ENCODE measurements at regions not wholly inside any gene's neighbourhood (a gene's known extent, or its start where the extent isn't known, plus 50 kb on each side); places are given as distances from the start of the nearest gene placed in this dataset.

DNA sequence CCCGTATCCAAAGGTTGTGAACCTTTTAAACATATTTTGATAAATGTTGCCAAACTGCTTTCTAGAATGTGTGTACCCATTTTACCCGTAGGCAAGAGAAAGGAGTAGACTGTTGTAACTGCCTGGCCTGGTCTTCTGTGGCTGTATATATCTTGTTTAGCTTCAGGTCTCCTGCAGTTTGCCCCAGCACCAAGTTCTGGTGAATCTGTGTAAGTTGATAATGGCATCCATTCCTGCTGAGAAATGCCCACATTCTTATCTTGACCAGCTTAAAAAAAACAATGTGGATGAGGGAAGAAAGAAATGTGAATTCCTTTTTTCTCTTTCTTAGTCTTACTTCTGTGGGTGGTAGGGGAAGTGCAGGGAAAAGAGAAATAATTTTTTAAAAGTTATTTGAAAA lies 53.3 kb upstream of the TLE3 start:
- Histone ChIP-seq H3K27ac (ENCODE audit: low read depth in 2 of 2, low read length in 2 of 2) (no peak overlapping the region), H3K4me3 (ENCODE audit: low read length in 3 of 3) (no peak overlapping the region)
- FAIRE-seq: no peak

DNA sequence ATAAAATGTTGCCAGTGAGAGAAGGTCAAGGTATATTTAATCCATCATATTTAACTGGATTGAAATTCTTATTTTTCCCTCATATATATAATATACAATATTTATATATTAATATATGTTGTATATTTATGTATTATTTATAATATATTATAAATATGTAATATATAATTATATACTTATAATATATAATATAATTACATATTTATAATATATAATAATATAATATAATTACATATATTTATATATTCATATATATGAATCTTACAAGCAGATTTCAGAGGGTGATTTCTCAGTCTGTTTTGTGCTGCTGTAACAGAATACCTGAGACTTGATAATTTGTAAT lies 52.7 kb upstream of the TLE3 start:
- DNase-seq: no peak

More for the DNA sequence above, 53.3 kb upstream of the TLE3 start:
- no peak overlapping the region for H3K9ac ChIP-seq (ENCODE audit: low read length in 3 of 3)
- no peaks in the 10 kb centered on the region for H3K9me3 ChIP-seq (ENCODE audit: control insufficient read depth in 2 of 3, insufficient read depth in 1 of 3, low read length in 3 of 3)
- intact Hi-C loops (cut with DNase I): no loop called here
- TF ChIP-seq, protein P1, sequence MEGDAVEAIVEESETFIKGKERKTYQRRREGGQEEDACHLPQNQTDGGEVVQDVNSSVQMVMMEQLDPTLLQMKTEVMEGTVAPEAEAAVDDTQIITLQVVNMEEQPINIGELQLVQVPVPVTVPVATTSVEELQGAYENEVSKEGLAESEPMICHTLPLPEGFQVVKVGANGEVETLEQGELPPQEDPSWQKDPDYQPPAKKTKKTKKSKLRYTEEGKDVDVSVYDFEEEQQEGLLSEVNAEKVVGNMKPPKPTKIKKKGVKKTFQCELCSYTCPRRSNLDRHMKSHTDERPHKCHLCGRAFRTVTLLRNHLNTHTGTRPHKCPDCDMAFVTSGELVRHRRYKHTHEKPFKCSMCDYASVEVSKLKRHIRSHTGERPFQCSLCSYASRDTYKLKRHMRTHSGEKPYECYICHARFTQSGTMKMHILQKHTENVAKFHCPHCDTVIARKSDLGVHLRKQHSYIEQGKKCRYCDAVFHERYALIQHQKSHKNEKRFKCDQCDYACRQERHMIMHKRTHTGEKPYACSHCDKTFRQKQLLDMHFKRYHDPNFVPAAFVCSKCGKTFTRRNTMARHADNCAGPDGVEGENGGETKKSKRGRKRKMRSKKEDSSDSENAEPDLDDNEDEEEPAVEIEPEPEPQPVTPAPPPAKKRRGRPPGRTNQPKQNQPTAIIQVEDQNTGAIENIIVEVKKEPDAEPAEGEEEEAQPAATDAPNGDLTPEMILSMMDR (IDR thresholded peaks at IDR 0.05; ENCODE audit: borderline replicate concordance, extremely low read depth, insufficient read depth): no peak
- H3K4me1 ChIP-seq (ENCODE audit: control insufficient read depth in 2 of 3, insufficient read depth in 2 of 3, low read depth in 1 of 3, low read length in 3 of 3): peaks cover 2 to 12% (median 7%) of the 10 kb centered on the region in 3 donors
- DNase-seq: no peak
- H3K27me3 ChIP-seq (ENCODE audit: control insufficient read depth, insufficient read depth, low read length): no peaks in the 10 kb centered on the region
- H3K36me3 ChIP-seq (ENCODE audit: control insufficient read depth in 2 of 3, insufficient read depth in 3 of 3, low read length in 3 of 3): no peaks in the 10 kb centered on the region

GRCh38 chr15:70149667-70150404 lies 52.1 kb upstream of the TLE3 start:
- no peak overlapping the region for H3K27ac ChIP-seq (ENCODE audit: low read depth in 2 of 2, low read length in 2 of 2)
- H3K9ac ChIP-seq (ENCODE audit: low read length in 3 of 3): no peak overlapping the region
- H3K4me3 ChIP-seq (ENCODE audit: low read length in 3 of 3): no peak overlapping the region
- no peak for FAIRE-seq
- H3K4me1 ChIP-seq (ENCODE audit: control insufficient read depth in 2 of 3, insufficient read depth in 2 of 3, low read depth in 1 of 3, low read length in 3 of 3): peaks cover 2 to 12% (median 7%) of the 10 kb centered on the region in 3 donors
- no peak for DNase-seq
- no peaks in the 10 kb centered on the region for H3K27me3 ChIP-seq (ENCODE audit: control insufficient read depth, insufficient read depth, low read length)
- no peaks in the 10 kb centered on the region for H3K36me3 ChIP-seq (ENCODE audit: control insufficient read depth in 2 of 3, insufficient read depth in 3 of 3, low read length in 3 of 3)
- TF ChIP-seq, protein P1 (IDR thresholded peaks at IDR 0.05; ENCODE audit: borderline replicate concordance, extremely low read depth, insufficient read depth): no peak
- H3K9me3 ChIP-seq (ENCODE audit: control insufficient read depth in 2 of 3, insufficient read depth in 1 of 3, low read length in 3 of 3): no peaks in the 10 kb centered on the region
- intact Hi-C loops (cut with DNase I): no loop called here

More for the DNA sequence above, 52.7 kb upstream of the TLE3 start:
- no peak overlapping the region for H3K4me3 ChIP-seq (ENCODE audit: low read length in 3 of 3)
- no peaks in the 10 kb centered on the region for H3K36me3 ChIP-seq (ENCODE audit: control insufficient read depth in 2 of 3, insufficient read depth in 3 of 3, low read length in 3 of 3)
- H3K27me3 ChIP-seq (ENCODE audit: control insufficient read depth, insufficient read depth, low read length): no peaks in the 10 kb centered on the region
- TF ChIP-seq, protein P1 (IDR thresholded peaks at IDR 0.05; ENCODE audit: borderline replicate concordance, extremely low read depth, insufficient read depth): no peak
- H3K9me3 ChIP-seq (ENCODE audit: control insufficient read depth in 2 of 3, insufficient read depth in 1 of 3, low read length in 3 of 3): no peaks in the 10 kb centered on the region
- intact Hi-C loops (cut with DNase I): no loop called here
- peak; percentile 68 for FAIRE-seq
- no peak overlapping the region for H3K27ac ChIP-seq (ENCODE audit: low read depth in 2 of 2, low read length in 2 of 2)
- no peak overlapping the region for H3K9ac ChIP-seq (ENCODE audit: low read length in 3 of 3)
- H3K4me1 ChIP-seq (ENCODE audit: control insufficient read depth in 2 of 3, insufficient read depth in 2 of 3, low read depth in 1 of 3, low read length in 3 of 3): peaks cover 2 to 12% (median 7%) of the 10 kb centered on the region in 3 donors
